NCI-H187 treated with DMSO at 0.1 percent for 48 hours (cell line): ENCODE measurements at regions not wholly inside any gene's neighbourhood (a gene's known extent, or its start where the extent isn't known, plus 50 kb on each side); places are given as distances from the start of the nearest gene placed in this dataset.

Experiments used
- DNase-seq: peaks from one replicate; lab custom pipeline; 2025; lab: John Stamatoyannopoulos, UW

GRCh38 chr15:94607176-94607654 lies 375.9 kb downstream of the MCTP2 start:
- DNase-seq, result no peak

- DNase-seq, result no peak
These were observed 378.7 kb downstream of the MCTP2 start for GRCh38 chr15:94610069-94610468.

- DNase-seq, result no peak
These were observed 379.1 kb downstream of the MCTP2 start for GRCh38 chr15:94610485-94610884.

- DNase-seq, result no peak
These were observed 380.3 kb downstream of the MCTP2 start for GRCh38 chr15:94611656-94612055.

- no peak for DNase-seq
These were observed 384.3 kb downstream of the MCTP2 start for GRCh38 chr15:94615688-94616087.

- no peak for DNase-seq
These were observed 389.3 kb downstream of the MCTP2 start for GRCh38 chr15:94620632-94621031.

- DNase-seq, result no peak
These were observed 390.4 kb downstream of the MCTP2 start for GRCh38 chr15:94621736-94622135.

- DNase-seq, result no peak
These were observed 395.6 kb downstream of the MCTP2 start for GRCh38 chr15:94626949-94627348.

GRCh38 chr15:94631608-94632007 lies 400.2 kb downstream of the MCTP2 start:
- DNase-seq, result no peak

- DNase-seq, result no peak
These were observed 406.8 kb downstream of the MCTP2 start for GRCh38 chr15:94638183-94638582.

GRCh38 chr15:94639701-94640100 lies 408.3 kb downstream of the MCTP2 start:
- DNase-seq, result no peak

- no peak for DNase-seq
These were observed 413.1 kb downstream of the MCTP2 start for GRCh38 chr15:94644433-94644832.

- DNase-seq, result no peak
These were observed 421.7 kb downstream of the MCTP2 start for GRCh38 chr15:94653071-94653470.

GRCh38 chr15:94655249-94655880 lies 424.0 kb downstream of the MCTP2 start:
- DNase-seq, result no peak

GRCh38 chr15:94665676-94666441 lies 434.5 kb downstream of the MCTP2 start:
- DNase-seq, result no peak

GRCh38 chr15:94666553-94666952 lies 435.2 kb downstream of the MCTP2 start:
- DNase-seq, result no peak

GRCh38 chr15:94667109-94667508 lies 435.7 kb downstream of the MCTP2 start:
- DNase-seq, result no peak

GRCh38 chr15:94670438-94671034 lies 439.2 kb downstream of the MCTP2 start:
- DNase-seq, result no peak

- no peak for DNase-seq
These were observed 440.6 kb downstream of the MCTP2 start for GRCh38 chr15:94671858-94672532.

GRCh38 chr15:94673801-94674200 lies 442.4 kb downstream of the MCTP2 start:
- DNase-seq, result no peak

GRCh38 chr15:94674296-94674695 lies 442.9 kb downstream of the MCTP2 start:
- no peak for DNase-seq

- DNase-seq, result peak; percentile 46
These were observed 445.9 kb downstream of the MCTP2 start for GRCh38 chr15:94677202-94677790.
